Left renal pelvis (tissue), 4 donors: ENCODE measurements at regions not wholly inside any gene's neighbourhood (a gene's known extent, or its start where the extent isn't known, plus 50 kb on each side); places are given as distances from the start of the nearest gene placed in this dataset.

Source experiments
- DNase-seq, 4 donors: peaks; one replicate each; pipeline ENCODE4 v3.0.0-alpha.2; 2013; ENCODE audit warnings: low read depth in 4 of 4, low spot score in 3 of 4

DNA sequence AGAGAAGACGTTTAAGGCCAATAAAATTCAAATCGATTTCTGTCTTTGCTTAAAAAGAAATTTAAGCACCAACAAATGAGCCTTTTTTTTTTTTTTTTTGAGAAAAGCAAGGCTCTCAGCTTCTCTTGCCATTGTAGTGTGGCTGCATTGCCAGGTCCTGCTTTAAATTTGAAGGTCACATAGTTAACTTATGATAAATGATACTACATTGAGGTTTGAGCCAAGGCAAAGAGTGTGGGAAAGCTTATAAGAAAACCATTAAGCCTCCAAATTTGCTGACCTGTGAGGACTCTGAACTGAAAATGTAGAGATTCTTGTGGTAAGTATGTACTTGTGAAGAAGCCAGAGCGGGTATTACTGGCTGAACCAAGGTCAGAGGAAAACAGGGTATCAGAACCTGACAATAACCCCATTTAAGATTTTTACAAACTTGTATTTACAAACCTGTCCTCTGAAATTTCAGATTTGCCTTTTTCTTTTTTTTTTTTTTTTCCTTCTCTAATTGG lies 519.7 kb upstream of the RGMA start:
- no peak for DNase-seq

DNA sequence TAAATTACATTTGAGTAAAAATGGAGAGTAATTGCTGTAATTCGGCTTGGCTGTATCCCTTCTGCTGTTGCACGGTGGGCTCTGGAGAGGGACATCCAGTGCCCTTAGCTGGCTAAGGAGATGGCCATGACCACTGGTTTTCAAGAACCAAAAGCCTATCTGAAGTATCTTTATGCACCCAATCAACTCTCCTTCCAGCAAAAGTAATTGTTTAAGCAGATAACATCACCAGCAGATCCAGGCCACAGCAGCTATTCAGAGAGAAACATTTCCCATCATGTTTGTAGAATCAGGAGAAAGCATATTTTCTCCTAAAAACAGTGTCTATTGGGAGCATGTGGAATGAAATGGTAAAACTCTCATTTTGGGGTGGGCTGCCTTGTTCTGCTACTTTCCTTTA lies 514.5 kb upstream of the RGMA start:
- no peak for DNase-seq

DNA sequence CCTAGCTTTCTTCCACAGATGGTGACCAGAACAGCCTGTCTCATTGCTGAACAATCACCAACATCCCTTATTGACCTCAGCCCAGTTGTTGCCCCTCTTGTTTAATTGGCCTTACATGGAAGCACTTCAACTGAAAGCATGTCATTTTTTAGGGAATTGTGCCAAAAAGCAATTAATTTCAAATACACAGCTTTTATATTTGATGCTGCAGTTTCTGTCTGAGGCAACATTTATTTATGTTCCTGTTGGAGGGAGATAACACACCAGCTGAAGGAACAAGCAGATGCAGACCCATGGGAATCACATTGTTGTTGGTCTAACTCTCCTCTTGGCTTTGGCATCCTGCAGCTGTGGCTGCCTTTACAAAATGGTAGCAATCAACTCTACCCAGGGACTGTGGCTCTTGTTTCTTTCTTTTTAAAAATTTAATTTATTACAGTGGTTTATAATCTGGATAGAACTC lies 498.1 kb upstream of the RGMA start:
- no peak for DNase-seq

DNA sequence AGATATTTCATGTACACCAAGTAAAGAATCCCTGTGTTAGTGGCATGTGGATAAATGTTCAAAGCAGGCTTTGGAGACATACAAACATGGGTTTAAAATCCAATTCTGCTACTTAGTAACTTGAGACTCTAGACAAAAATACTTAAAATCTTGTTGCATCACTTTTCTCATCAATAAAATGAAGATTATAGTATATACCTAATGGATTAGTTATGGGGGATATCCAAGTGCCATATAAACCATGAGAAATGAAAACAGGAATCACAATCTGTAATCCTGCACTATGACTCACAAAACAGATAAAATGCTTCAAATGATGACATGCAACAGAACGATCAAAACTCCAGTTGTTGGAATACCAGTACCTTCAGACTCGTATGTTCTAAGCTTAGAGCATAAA lies 496.0 kb upstream of the RGMA start:
- no peak for DNase-seq

DNA sequence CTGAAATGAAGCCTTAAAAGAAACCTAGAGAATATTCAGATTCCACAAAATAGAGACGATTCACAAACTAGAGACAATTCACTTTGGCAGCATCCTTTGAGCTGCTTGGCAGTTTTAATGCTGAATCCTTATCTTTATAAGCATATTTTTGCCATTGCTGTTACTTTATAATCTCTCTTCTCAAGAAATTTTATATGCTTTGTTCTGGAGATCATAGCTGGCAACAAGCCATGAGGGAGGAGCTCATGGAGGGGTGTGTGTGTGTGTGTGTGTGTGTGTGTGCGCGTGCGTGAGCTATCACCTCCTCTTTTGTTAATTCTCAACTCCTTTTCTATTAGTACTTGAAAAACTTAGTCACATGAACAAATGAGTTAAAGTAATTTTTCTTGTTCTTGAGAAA lies 495.0 kb upstream of the RGMA start:
- DNase-seq: no peak

DNA sequence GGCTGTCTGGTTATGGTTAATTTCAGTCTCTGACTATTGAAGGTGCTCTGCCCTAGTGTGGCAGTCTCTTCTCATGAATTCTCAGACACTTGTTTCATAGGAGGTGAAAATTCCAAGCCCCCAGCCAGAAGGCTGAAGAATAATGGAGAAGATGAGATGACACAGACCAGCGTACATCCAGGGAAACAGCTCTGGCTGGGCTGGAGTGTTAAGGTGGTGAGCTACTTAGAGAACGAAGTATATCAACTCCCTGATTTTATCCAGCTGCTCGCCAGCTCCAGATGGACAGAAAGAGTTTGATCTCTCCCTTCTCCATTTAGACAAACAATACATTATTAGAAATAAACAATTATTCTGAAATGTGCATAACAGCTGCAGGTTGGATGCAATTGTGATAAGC lies 494.5 kb upstream of the RGMA start:
- no peak for DNase-seq

DNA sequence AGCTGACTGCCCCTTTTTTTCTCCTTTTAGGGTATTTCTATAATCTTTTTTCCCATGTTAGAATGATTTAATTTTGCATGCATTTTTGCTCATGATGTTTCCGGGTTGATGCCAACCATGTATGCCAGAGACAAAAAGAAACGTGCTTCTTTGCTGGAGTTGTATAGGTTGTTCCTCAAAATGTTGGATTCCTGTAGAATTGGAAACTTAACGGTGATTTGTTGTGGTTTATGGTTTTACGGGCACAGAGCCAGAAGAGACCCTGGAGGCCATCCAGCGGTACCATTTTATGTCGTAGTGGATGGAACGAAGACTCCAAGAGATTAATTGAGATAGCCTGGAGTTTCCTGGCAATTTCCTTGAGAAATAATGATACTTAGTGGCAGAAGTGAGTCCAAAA lies 481.5 kb upstream of the RGMA start:
- DNase-seq: no peak

DNA sequence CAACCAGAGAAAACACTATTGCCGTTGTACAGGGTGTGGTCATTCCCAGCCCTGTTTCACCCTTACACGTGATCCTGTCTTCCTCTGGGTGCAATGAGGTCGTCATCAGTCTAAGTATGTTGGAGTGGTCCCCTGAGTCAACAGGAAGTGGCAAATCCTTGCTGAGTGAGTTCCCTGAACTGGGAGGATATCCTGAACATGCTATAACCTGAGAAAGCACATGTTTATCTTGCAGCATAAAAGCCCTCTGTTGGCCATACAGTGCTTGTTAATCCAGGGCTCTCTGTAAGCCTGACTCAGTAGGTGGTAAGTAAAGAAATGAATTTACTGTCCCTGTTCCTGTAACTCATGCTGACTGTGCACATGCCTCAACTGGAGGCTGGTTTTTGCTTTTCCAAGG lies 477.8 kb upstream of the RGMA start:
- DNase-seq: no peak

DNA sequence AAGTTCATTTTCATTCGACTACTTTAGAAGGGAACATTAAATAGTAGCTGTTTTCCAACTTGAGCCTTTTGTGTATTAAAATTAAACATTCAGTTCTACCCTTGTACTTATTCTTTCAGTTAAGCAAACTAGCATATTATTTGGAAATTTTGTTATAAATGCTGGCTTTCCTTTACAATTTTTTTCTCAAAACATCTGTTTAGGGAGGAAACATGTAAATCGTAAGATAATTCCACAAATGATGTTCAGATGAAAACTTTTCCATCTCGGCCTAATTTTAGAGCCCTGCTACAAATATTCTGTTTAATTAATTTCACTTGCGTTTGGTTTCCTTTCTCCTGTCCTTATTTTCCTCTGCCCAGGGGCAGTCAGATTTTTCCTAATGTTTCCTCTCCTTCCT lies 476.2 kb upstream of the RGMA start:
- no peak for DNase-seq

DNA sequence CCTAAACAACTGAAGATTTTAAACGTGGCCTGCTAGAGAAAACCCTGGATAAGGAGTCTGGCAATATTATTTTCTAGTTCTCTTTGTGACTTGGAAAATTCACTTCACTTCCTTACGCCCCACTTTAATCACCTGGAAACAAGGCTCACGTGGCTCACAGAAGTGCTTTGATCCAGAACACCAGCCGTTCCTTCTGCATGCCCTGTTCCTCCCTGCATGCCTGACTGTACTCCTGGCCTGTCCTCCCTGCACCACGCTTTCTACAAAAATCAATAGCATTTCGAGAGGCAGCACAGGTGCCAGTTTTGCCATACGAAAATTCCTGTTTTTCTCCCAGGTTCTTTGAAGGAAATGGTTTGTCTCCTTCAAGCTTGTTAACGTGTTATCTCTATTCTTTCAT lies 474.2 kb upstream of the RGMA start:
- DNase-seq: peak in 1 of 4 donors; percentile 3

DNA sequence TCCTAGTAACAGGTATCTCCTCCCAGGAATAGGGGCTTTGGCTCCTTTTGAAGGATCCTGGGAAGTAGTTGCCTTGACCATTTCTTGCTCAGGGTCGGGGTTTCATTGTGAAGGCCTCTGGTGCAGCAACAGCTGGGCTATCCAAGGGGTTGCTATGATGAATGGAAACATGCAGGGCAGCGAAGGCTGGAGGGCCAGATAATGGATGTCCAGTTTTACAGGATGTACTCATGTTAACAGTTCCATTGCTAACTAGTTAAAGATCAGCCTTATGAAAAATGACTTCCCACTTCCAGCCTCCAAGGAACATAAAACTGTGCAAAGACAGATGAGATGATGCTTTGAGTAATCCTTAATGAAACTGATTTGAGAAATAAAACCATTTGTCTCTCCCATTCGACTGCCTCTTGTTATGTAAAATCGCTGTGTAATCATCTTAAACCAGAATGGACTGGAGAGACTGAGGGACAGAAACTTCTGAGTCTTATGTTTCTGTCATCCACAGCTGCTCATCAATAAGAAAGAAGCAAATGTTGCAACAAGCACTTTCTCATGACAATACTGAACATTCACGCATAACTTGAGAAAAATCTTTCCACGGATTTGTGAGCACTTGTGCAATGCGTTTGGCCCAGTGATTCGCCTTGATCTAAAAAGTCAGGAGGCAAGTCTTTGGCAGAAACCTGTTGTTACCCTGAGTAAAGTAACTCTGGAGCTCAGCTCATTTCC lies 473.5 kb upstream of the RGMA start:
- DNase-seq: no peak

DNA sequence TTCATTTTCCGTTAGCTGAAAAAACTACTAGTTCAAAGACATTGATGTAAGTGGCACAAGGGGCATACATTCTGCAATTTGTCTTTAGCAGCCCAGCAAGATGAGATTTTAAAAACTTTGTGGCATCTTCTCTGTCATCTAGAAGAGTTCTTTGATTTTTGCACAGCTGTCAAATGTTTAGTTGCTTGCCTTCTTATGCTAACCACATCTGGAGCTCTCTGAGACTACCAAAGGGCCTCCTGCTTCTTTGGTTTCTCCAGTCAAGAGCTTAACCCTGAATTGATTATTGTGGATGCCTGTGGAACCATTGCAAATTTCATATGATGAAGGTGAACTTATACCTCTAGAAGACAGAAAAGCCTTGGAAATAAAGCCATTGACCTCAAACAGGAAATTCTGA lies 468.7 kb upstream of the RGMA start:
- no peak for DNase-seq

DNA sequence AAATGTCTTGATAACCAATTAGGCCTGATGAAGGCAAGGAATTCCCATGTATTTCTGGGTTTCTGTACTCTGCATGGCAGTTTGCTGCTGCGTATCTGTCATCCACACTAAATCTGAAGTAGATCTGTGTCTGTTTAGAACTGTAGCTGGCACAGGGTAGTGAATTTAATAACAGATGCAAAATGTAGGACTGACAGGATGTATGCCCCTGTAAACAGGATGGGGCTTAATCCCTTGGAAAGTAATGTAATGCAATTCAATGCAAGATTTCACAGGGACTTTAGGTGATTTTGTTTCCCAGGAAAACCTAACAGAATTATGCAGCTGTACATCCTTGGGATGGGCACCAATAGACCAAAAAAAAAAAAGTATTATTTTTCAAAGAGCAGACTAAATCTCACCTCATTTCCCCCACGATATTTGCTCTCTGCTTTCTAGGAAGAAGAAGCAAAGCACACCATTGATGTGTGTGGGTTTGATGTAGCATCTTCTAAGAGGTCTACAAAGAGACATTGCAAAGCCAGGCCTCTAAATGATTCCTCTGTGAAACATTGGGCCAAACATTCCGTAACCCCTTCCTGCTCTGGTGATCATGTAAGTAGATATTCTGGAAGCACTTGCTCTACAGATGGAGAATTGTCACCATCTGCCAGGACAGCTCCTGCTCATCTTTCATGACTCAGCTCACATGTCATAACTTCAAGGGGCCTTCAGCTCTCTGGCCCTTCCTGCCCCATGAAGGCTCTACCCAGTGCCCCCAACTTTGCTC lies 464.3 kb upstream of the RGMA start:
- DNase-seq: no peak

DNA sequence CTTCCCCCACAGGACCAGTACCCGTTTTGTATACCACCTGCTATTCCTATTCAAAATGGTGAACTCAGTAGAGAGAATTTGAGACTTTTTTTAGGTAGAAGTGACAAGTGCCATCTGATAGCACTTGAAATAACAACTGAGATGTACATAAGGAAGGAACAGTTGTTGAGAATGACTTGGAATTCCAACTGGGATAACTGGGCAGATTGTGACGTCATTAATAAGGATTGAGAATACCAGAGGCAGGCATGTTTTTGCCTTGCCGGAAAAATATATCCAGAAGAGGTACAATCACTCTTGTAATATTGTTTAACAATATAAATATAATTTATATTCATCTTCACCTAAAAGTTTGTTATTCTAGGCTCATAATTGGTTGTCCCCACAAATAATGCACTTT lies 454.1 kb upstream of the RGMA start:
- DNase-seq: no peak

DNA sequence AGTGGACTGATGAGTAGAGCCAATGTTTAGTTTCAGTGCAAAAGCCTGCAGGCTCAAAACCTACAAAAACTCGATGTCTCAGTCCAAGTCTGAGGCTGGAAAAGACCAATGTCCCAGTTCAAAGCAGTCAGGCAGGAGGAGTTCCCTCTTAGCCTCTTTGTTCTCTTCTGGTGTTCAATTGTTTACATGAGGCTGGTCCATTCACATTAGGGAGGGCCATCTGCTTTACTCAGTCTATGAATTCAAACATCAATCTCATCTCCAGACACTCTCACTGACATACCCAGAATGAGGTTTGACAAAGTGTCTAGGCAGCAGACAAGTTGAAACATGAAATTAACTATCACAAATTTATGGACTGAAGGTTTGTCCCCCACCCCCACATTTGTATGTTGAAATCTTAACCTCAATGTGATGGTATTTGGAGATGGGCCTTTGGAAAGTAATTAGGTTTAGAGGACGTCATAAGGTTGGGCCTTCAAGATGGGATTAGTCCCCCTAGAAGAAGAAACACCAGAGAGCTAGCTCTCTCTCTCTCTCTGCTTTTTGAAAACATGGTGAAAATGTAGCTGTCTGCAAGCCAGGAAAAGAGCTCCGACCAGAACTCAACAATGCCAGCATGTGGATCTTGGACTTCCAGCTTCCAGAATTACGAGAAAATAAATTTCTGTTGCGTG lies 438.5 kb upstream of the RGMA start:
- no peak for DNase-seq

DNA sequence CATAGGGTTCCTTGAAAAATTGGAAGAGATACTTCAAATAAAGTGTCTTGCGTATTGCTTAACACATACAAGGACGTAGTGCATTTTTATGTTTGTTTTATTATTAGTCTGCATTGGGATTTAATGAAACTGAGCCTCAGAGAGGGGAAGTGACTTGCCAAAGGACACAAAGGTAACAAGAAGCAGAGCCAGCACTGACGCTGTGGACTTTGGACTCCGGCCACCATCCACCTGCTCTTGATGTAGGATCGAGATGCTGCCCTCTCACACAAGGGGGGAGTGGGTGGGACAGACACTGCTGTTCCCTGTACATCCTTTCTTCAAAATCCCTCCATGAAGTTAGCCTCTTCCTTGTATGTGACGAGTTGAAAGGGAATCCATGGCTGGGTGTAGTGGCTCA lies 435.4 kb upstream of the RGMA start:
- DNase-seq: no peak

DNA sequence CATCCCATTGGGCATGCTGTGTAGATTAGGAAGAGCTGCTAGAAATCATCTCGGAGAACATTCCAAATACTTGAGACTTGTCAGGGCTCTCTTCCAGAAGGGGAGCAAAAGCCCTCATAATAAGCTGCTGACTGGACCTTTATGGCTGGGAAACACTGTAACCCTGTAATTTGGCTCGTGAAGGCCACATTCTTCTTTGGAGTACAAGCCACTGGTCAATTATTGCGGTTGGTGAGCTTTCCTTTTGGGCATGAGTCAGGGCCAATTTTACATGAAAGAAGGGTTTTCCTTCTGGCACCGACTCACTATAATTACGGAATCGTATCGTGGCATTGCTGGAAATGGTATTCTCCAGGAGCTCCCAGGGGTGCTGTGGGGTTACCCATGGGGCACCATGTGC lies 434.5 kb upstream of the RGMA start:
- DNase-seq: no peak

DNA sequence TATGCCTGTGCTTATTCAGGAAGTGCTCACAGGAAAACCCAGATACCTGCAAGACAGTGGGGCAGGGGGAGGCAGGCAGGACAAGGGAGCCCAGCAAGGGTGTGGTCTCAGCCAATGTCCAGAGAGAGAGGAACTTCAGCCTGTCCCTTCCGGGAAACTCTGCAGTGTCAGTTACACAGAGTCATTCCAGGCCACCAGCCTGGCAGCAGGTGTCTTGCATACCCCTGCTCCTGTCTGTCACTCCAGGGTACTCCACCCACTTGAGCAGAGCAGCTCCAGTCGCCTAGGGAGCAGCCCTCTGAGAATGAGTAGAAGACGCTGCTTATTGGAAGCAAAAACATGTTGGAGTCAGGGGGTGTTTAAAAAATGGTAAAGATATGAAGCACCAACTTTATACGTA lies 431.2 kb upstream of the RGMA start:
- no peak for DNase-seq

DNA sequence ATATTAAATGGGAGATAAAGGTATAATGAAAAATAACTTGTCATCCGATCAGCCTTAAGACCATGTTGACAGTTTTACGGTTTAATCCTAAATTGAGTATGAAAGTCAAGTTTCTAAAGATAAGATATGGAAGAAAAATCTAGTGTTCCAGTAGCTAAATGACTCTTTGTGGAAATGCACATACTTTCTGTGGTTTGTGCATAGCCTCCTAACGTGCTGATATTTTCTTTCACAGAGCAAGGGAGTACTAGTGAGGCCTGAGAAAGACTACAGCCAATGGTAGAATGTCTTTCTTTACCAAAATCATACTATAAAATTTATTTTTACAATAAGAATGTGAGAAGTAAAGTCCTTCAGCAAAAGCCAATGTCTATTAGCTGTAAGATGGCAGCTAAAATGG lies 430.6 kb upstream of the RGMA start:
- DNase-seq: no peak

DNA sequence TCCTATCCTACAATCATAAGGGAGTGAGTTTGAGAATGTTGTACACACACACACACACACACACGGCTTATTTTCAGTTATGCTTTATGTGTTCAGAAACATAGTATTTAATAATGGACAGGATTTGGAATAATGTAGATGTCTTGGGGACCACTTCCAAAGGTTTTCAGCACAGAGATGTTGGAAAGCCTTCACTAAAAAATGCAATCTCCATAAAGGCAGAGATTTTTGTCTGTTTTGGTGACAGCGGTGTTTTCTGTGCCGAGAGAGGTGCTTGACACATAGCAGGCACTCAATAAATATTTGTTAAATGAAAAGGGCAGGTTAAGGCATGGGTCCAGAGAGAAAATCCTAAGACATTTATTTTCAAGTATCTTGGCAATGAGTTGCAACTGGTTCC lies 428.2 kb upstream of the RGMA start:
- no peak for DNase-seq

DNA sequence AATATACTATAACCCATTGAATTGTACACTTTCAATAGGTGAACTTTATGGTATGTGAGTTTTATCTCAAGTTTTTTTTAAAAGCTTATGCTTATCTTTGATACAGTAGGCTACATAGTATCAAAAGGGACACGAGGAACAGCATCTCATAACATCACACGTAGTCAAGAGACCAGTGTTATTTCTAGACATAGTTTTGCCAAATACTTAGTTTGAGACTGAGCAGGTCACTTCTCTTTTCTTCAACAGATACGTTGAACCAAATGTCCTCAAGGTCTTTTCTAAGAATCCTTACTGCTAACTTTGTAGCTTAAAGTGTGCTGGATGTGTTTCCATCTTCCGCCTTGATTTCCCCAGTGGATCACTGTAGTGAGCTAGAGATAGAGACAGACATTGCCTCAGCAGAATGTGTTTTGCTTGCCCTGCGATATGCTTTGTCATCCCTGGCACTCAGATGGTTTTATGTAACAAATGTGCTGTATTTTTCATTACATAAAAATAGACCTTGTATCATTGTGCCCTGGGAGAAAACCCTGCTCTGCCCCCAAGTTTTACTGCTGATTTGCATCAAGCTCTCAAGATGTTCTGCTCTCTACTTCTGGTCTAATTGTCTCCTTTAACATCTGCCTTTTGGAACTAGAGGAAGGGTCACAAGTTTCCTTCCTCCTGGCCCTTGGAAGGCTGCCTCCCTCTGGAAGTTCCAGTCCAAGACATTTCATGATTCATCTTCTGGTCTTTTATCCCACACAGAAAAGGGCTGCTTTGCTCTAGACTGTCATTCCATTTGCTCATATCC lies 426.4 kb upstream of the RGMA start:
- DNase-seq: no peak
